Right cardiac atrium (tissue), 5 donors: ENCODE measurements at regions not wholly inside any gene's neighbourhood (a gene's known extent, or its start where the extent isn't known, plus 50 kb on each side); places are given as distances from the start of the nearest gene placed in this dataset.
A peak's percentile ranks its signal among the peaks of the same experiment; 100 is the strongest.

Experiments
- ATAC-seq, 2 donors: fragments of 200-7000 bp; cut with Tn5 transposase; one replicate each; pipeline versions ENCODE4 v1.8.0 to v1.9.1; 2020; ENCODE audit warnings: moderate library complexity in 2 of 2, mild to moderate bottlenecking in 1 of 2
- DNase-seq, 3 donors: peaks; one replicate each; pipeline ENCODE4 v3.0.0-alpha.2; 2020
- H3K27ac ChIP-seq: one replicate; pipeline ENCODE4 v1.5.1; 2013; ENCODE audit warnings: mild to moderate bottlenecking, low read length, control low read depth, moderate library complexity
- H3K27me3 ChIP-seq: one replicate; pipeline ENCODE4 v1.6.1; 2013; ENCODE audit not compliant: control insufficient read depth, insufficient read depth
- H3K4me1 ChIP-seq: one replicate; pipeline ENCODE4 v1.6.1; 2013; ENCODE audit warnings: low read length; ENCODE audit not compliant: control insufficient read depth, insufficient read depth
- H3K4me3 ChIP-seq: one replicate; pipeline ENCODE4 v1.5.1; 2013; ENCODE audit warnings: low read length, control low read depth
- H3K9me3 ChIP-seq: one replicate; pipeline ENCODE4 v1.6.1; 2013; ENCODE audit warnings: low read length; ENCODE audit not compliant: control insufficient read depth
- WGBS: extraction: QIAGEN DNeasy Blood & Tissue Kit; methylation state at CpG from one replicate; pipeline ENCODE4 v1.1.7; 2013; 5-methylcytosine and 5-hydroxymethylcytosine counted together
- intact Hi-C, 4 donors: fragments of 100-400 bp; cut with DNase I; formaldehyde crosslinking; loops; one replicate each; pipeline versions ENCODE4 v1.11.0 to v1.14.0; 2022 to 2023
- donor health status: healthy with polysubstance abuse.
- donor health status: DM: no; HTN: yes; CAD: no.
- donor health status: DM: no; HTN: no; CAD: no.
- donor health status: DM: no; HTN: yes; CAD: no; lungs with severe emphysema.
- donor health status: DM: yes; HTN: yes; CAD: no.

DNA sequence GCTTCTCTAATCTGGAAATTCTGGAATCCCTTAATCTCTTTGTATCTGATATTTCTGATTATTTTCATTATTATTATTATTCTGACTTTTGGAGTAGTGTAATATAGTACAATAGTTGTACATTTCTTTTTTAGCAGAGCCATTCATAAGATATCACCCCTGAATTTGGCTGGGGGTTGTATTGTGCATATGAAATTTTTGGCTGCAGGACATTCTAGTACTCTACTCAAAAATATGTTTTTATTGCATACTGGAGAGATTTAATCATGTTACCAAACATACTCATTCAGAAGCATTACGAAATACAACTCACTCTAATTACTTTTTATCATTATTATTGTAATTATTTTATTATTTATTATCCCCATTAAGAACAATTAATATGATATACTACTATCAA is 589.7 kb upstream of the KCNMB2 start:
- DNase-seq (no peak), ATAC-seq (no peak)
- no peak overlapping the region for H3K27ac ChIP-seq
- no peak overlapping the region for H3K4me3 ChIP-seq
- no peaks in the 10 kb centered on the region for H3K9me3 ChIP-seq
- 73% methylated on average over 1 of the region's 1 CpG for WGBS
- H3K27me3 ChIP-seq = no peaks in the 10 kb centered on the region
- H3K4me1 ChIP-seq = peaks cover 4% of the 10 kb centered on the region
- intact Hi-C loops = no loop called here

DNA sequence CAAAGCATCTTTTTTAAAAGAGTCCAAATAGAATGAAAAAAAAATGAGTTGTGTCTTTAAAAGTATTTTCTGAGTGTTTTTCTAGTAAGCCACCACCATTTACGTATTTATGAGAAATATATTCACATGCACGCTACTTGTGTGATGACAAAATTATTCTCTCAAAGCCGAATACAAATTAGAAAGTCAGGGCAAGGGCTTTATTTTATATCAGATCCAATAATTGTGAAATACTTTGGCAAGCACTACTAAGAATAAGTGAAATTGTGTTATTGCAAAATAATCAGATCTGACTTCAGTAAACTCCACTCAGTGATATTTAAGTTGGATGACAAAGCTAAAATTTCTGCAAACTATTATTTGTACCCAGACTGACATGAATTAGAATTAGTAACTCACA is 589.3 kb upstream of the KCNMB2 start:
- H3K27me3 ChIP-seq = no peaks in the 10 kb centered on the region
- no peak overlapping the region for H3K27ac ChIP-seq
- DNase-seq = no peak
- 64% methylated on average over 3 of the region's 3 CpGs for WGBS
- H3K4me3 ChIP-seq = no peak overlapping the region
- peaks cover 4% of the 10 kb centered on the region for H3K4me1 ChIP-seq
- no peak for ATAC-seq
- intact Hi-C loops = no loop called here
- H3K9me3 ChIP-seq = no peaks in the 10 kb centered on the region

DNA sequence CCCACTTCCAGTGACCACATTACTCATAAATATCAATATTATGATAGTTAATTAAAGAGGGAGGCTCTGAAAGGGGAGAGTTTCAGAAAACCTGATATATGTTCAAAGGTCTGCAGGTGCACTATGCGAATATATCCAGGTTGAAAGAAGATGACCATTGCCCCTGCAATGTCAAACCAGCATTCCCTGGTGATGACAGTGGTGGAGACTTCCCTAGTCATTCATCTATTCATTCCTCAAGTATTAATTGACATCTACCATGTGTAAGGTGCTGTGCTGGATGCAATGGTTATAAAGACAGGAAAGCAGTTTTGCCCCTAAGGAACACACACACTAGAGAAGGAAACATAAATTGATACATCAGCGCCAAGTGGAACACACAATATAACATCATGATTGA is 588.3 kb upstream of the KCNMB2 start:
- DNase-seq = no peak
- Histone ChIP-seq H3K27ac (no peak overlapping the region), H3K9me3 (no peaks in the 10 kb centered on the region), H3K27me3 (no peaks in the 10 kb centered on the region), H3K4me3 (no peak overlapping the region), H3K4me1 (peaks cover 4% of the 10 kb centered on the region)
- intact Hi-C loops = no loop called here
- 97% methylated on average over 2 of the region's 2 CpGs for WGBS
- ATAC-seq = no peak

GRCh38 chr3:177948716-177949425 is 587.4 kb upstream of the KCNMB2 start:
- ATAC-seq (no peak), DNase-seq (no peak)
- 97% methylated on average over 4 of the region's 4 CpGs for WGBS
- H3K9me3 ChIP-seq = no peaks in the 10 kb centered on the region
- no peak overlapping the region for H3K27ac ChIP-seq
- H3K27me3 ChIP-seq = no peaks in the 10 kb centered on the region
- intact Hi-C loops = no loop called here
- H3K4me3 ChIP-seq = no peak overlapping the region
- H3K4me1 ChIP-seq = peaks cover 4% of the 10 kb centered on the region

GRCh38 chr3:177959188-177959587 is 577.0 kb upstream of the KCNMB2 start:
- Histone ChIP-seq H3K27me3 (no peaks in the 10 kb centered on the region), H3K9me3 (no peaks in the 10 kb centered on the region), H3K4me3 (no peak overlapping the region), H3K4me1 (no peaks in the 10 kb centered on the region), H3K27ac (no peak overlapping the region)
- WGBS = 94% methylated on average over 5 of the region's 5 CpGs
- DNase-seq (no peak), ATAC-seq (no peak)
- intact Hi-C loops = no loop called here

- ATAC-seq = no peak
- Histone ChIP-seq H3K27me3 (no peaks in the 10 kb centered on the region), H3K27ac (no peak overlapping the region), H3K4me1 (no peaks in the 10 kb centered on the region), H3K9me3 (no peaks in the 10 kb centered on the region), H3K4me3 (no peak overlapping the region)
- peak in 1 of 3 donors; percentile 24 for DNase-seq
- WGBS = 35% methylated on average over 2 of the region's 2 CpGs
- intact Hi-C loops = no loop called here
Observed at GRCh38 chr3:177960014-177960413, 576.2 kb upstream of the KCNMB2 start.

DNA sequence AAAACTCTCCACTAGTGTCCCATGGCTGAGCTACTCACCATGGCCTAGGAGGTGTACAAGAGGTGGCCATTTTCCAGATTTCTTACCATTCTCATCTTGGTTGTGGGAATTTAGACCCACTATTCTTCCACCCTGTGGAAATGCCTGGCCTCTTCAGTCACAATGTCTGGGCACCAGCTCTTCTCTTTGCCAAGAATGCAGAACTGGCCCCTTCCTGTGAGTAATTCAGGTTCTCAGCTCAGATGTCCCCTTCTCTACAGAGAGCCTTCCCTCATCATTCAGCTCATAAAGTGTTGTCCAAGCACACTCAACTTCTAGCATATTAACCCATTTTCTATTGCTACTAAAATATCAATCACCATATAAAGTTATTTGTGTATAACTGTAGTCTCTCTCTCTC is 575.5 kb upstream of the KCNMB2 start:
- no peak for DNase-seq
- intact Hi-C loops = no loop called here
- Histone ChIP-seq H3K27me3 (no peaks in the 10 kb centered on the region), H3K27ac (no peak overlapping the region), H3K9me3 (no peaks in the 10 kb centered on the region), H3K4me1 (no peaks in the 10 kb centered on the region), H3K4me3 (no peak overlapping the region)
- no peak for ATAC-seq

- WGBS = 94% methylated on average over 3 of the region's 3 CpGs
- Histone ChIP-seq H3K27me3 (no peaks in the 10 kb centered on the region), H3K9me3 (no peaks in the 10 kb centered on the region), H3K4me3 (no peak overlapping the region), H3K27ac (no peak overlapping the region), H3K4me1 (no peaks in the 10 kb centered on the region)
- intact Hi-C loops = no loop called here
- DNase-seq (no peak), ATAC-seq (no peak)
Observed at GRCh38 chr3:177961784-177962183, 574.5 kb upstream of the KCNMB2 start.

DNA sequence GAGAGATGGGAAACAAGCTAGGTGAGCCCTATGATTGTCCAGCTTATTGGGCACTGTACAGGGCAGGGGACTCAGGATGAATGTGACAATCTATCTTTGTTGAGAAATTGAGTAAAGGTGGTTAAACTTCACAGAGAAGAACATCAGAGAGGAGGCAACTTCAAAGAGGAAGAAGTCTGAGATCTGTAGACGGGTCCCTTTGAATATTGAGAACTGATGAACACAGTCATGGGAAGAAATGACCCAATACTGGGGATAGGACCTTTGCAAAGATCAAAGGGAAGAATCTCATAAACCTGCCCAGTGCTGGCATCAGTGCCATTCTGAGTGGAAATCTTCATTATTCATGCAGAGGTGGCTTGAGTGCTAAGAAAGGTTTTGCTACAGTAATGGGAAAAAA is 569.7 kb upstream of the KCNMB2 start:
- H3K4me3 ChIP-seq = no peak overlapping the region
- no peak overlapping the region for H3K27ac ChIP-seq
- 95% methylated on average over 1 of the region's 1 CpG for WGBS
- H3K27me3 ChIP-seq = no peaks in the 10 kb centered on the region
- intact Hi-C loops = no loop called here
- no peaks in the 10 kb centered on the region for H3K9me3 ChIP-seq
- ATAC-seq (no peak), DNase-seq (no peak)
- no peaks in the 10 kb centered on the region for H3K4me1 ChIP-seq

GRCh38 chr3:177968891-177969290 is 567.3 kb upstream of the KCNMB2 start:
- Histone ChIP-seq H3K9me3 (no peaks in the 10 kb centered on the region), H3K4me3 (no peak overlapping the region), H3K4me1 (no peaks in the 10 kb centered on the region), H3K27ac (no peak overlapping the region), H3K27me3 (no peaks in the 10 kb centered on the region)
- no peak for ATAC-seq
- DNase-seq = no peak
- 97% methylated on average over 2 of the region's 2 CpGs for WGBS
- intact Hi-C loops = no loop called here

- H3K9me3 ChIP-seq = no peaks in the 10 kb centered on the region
- DNase-seq (no peak), ATAC-seq (no peak)
- WGBS = 84% methylated on average over 2 of the region's 2 CpGs
- no peak overlapping the region for H3K4me3 ChIP-seq
- H3K27me3 ChIP-seq = no peaks in the 10 kb centered on the region
- H3K4me1 ChIP-seq = no peaks in the 10 kb centered on the region
- intact Hi-C loops = no loop called here
- H3K27ac ChIP-seq = no peak overlapping the region
Observed at GRCh38 chr3:177973241-177973840, 562.9 kb upstream of the KCNMB2 start.

DNA sequence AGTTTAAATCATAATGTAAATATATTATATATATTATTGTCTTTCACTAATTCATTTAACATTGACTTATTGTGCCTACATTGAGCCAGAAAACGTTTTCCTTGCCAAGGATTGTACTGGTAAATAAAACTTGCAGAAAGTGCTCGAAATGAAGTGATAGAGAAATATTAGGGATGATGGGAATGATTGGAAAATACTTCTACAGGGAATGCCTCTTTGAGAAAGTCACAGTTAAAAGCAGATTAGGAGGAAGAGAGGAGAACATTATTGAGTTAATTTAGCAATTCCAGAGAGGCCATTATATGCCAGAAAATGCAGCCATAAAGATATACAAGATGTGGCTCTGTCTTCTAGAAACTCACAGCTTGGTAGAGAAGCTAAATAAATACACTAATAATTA is 560.0 kb upstream of the KCNMB2 start:
- WGBS = 58% methylated on average over 2 of the region's 2 CpGs
- no peaks in the 10 kb centered on the region for H3K4me1 ChIP-seq
- intact Hi-C loops = no loop called here

More for the DNA sequence above, 560.0 kb upstream of the KCNMB2 start:
- DNase-seq (no peak), ATAC-seq (no peak)
- Histone ChIP-seq H3K27me3 (no peaks in the 10 kb centered on the region), H3K4me3 (no peak overlapping the region), H3K27ac (no peak overlapping the region), H3K9me3 (no peaks in the 10 kb centered on the region)
